CD14-positive monocyte (primary cell): ENCODE measurements at regions not wholly inside any gene's neighbourhood (a gene's known extent, or its start where the extent isn't known, plus 50 kb on each side); places are given as distances from the start of the nearest gene placed in this dataset.

Experiments
- DNase-seq, 3 donors: peaks; one replicate each; pipeline ENCODE4 v3.0.0-alpha.2; 2011 to 2022
- H2AFZ ChIP-seq: 2 replicates; pipeline ENCODE4 v1.6.0; 2012; ENCODE audit warnings: mild to moderate bottlenecking, low read depth, low read length, inconsistent platforms; ENCODE audit not compliant: insufficient read depth, poor library complexity, severe bottlenecking
- H3K27ac ChIP-seq, 2 donors: 1 replicate in 1 of 2; 2 replicates in 1 of 2; pipeline ENCODE4 v1.5.1; 2012 to 2013; ENCODE audit warnings: low read length in 2 of 2, control low read depth in 1 of 2, inconsistent platforms in 1 of 2, low read depth in 1 of 2, mild to moderate bottlenecking in 1 of 2
- H3K27me3 ChIP-seq, 2 donors: one replicate each; pipeline versions ENCODE4 v1.6.0 to v1.6.1; 2011 to 2013; ENCODE audit warnings: low read length in 2 of 2; ENCODE audit not compliant: control insufficient read depth in 2 of 2, insufficient read depth in 2 of 2
- H3K36me3 ChIP-seq, 2 donors: replicated peaks in 1 of 2; 1 replicate in 1 of 2; 2 replicates in 1 of 2; pipeline versions ENCODE4 v1.5.1 to v1.6.1; 2012 to 2013; ENCODE audit warnings: low read length in 2 of 2, control low read depth in 1 of 2, inconsistent platforms in 1 of 2, mild to moderate bottlenecking in 1 of 2; ENCODE audit not compliant: insufficient read depth in 2 of 2, control insufficient read depth in 1 of 2
- H3K4me1 ChIP-seq, 2 donors: 1 replicate in 1 of 2; 2 replicates in 1 of 2; pipeline versions ENCODE4 v1.5.1 to v1.6.1; 2012 to 2013; ENCODE audit warnings: low read length in 2 of 2, control low read depth in 1 of 2, inconsistent platforms in 1 of 2, mild to moderate bottlenecking in 1 of 2, moderate library complexity in 1 of 2; ENCODE audit not compliant: insufficient read depth in 2 of 2, control insufficient read depth in 1 of 2
- H3K4me2 ChIP-seq: replicated peaks from 2 replicates; pipeline ENCODE3; 2012; ENCODE audit warnings: low read length, moderate library complexity, mild to moderate bottlenecking; ENCODE audit not compliant: poor library complexity, severe bottlenecking; ENCODE audit errors: extremely low read depth
- H3K4me3 ChIP-seq, 3 experiments: fragments of 200-600 bp in 1 of 3; sonication (generic) in 1 of 3; replicated peaks in 1 of 3; 1 replicate in 2 of 3; 2 replicates in 1 of 3; pipeline ENCODE4 v1.5.1; 2011 to 2013; ENCODE audit warnings: low read length in 3 of 3, mild to moderate bottlenecking in 3 of 3, control low read depth in 2 of 3, low read depth in 2 of 3, inconsistent platforms in 1 of 3, moderate library complexity in 1 of 3
- H3K79me2 ChIP-seq: 2 replicates; pipeline ENCODE4 v1.6.0; 2012; ENCODE audit warnings: mild to moderate bottlenecking, control low read depth, inconsistent platforms, low read length, moderate library complexity; ENCODE audit not compliant: insufficient read depth
- H3K9ac ChIP-seq: 2 replicates; pipeline ENCODE4 v1.6.0; 2017; ENCODE audit warnings: low read length, mild to moderate bottlenecking; ENCODE audit not compliant: insufficient read depth, poor library complexity, severe bottlenecking
- H3K9me3 ChIP-seq, 2 donors: replicated peaks in 1 of 2; 1 replicate in 1 of 2; 2 replicates in 1 of 2; pipeline versions ENCODE4 v1.5.1 to v1.6.1; 2012 to 2013; ENCODE audit warnings: low read length in 2 of 2, control low read depth in 1 of 2; ENCODE audit not compliant: control insufficient read depth in 1 of 2, insufficient read depth in 1 of 2
- H4K20me1 ChIP-seq: 2 replicates; pipeline ENCODE4 v1.6.0; 2012; ENCODE audit warnings: mild to moderate bottlenecking, low read length, control low read depth, moderate library complexity; ENCODE audit not compliant: insufficient read depth
- H3K27ac Mint-ChIP-seq, 7 donors: one replicate each; pipeline ENCODE4 v1.8.0; 2020; ENCODE audit warnings: mild to moderate bottlenecking in 7 of 7, mixed read lengths in 7 of 7, moderate library complexity in 6 of 7, inconsistent platforms in 2 of 7
- H3K27me3 Mint-ChIP-seq, 3 donors: one replicate each; pipeline ENCODE4 v1.8.0; 2021 to 2022; ENCODE audit warnings: low read depth in 3 of 3, mild to moderate bottlenecking in 3 of 3, mixed read lengths in 3 of 3, moderate library complexity in 3 of 3, inconsistent platforms in 1 of 3
- H3K36me3 Mint-ChIP-seq, 2 donors: one replicate each; pipeline ENCODE4 v1.8.0; 2020; ENCODE audit warnings: mixed read lengths in 2 of 2, inconsistent platforms in 1 of 2, mild to moderate bottlenecking in 1 of 2
- H3K4me1 Mint-ChIP-seq: one replicate; pipeline ENCODE4 v1.8.0; 2020; ENCODE audit warnings: mild to moderate bottlenecking, mixed read lengths
- H3K4me3 Mint-ChIP-seq, 2 donors: one replicate each; pipeline ENCODE4 v1.8.0; 2020; ENCODE audit warnings: mild to moderate bottlenecking in 2 of 2, mixed read lengths in 2 of 2, moderate library complexity in 1 of 2
- H3K9me3 Mint-ChIP-seq, 7 donors: one replicate each; pipeline ENCODE4 v1.8.0; 2020 to 2022; ENCODE audit warnings: mixed read lengths in 7 of 7, mild to moderate bottlenecking in 6 of 7, moderate library complexity in 6 of 7, inconsistent platforms in 2 of 7
- CTCF ChIP-seq: fragments of 200-600 bp; IDR thresholded peaks from one replicate; pipeline ENCODE4 v1.8.0; 2022; ENCODE audit warnings: antibody characterized with exemption, mild to moderate bottlenecking
- WGBS: methylation state at CpG from one replicate; pipeline ENCODE4 v1.1.5; 2013; ENCODE audit warnings: missing lambda C conversion rate; ENCODE audit not compliant: insufficient coverage; 5-methylcytosine and 5-hydroxymethylcytosine counted together
- intact Hi-C, 2 donors: fragments of 100-400 bp; cut with micrococcal nuclease; formaldehyde crosslinking; loops; one replicate each; pipeline versions ENCODE4 v1.15.0 to v1.15.1; 2023

- Histone ChIP-seq H3K4me2 (no peak overlapping the region), H3K4me3 (no peak overlapping the region), H3K9ac (no peak overlapping the region), H3K4me1 (no peaks in the 10 kb centered on the region), H3K27me3 (no peaks in the 10 kb centered on the region), H3K9me3 (no peaks in the 10 kb centered on the region), H3K27ac (no peak overlapping the region), H2AFZ (no peak overlapping the region), H3K36me3 (no peaks in the 10 kb centered on the region), H4K20me1 (no peaks in the 10 kb centered on the region), H3K79me2 (no peaks in the 10 kb centered on the region)
- intact Hi-C loops = no loop called here
- Mint-ChIP-seq H3K36me3 (no peaks in the 10 kb centered on the region), H3K9me3 (peaks cover 0 to 1% (median 0%) of the 10 kb centered on the region in 7 donors), H3K4me3 (no peak overlapping the region), H3K27me3 (peaks cover 0 to 3% (median 0%) of the 10 kb centered on the region in 3 donors), H3K4me1 (no peaks in the 10 kb centered on the region), H3K27ac (no peak overlapping the region)
- no peak for DNase-seq
- no CpG with 5 or more reads among the region's 1 CpG for WGBS
- no peak for TF ChIP-seq CTCF
Observed at GRCh38 chr3:59549962-59550361, 500.1 kb upstream of the CFAP20DC start.

GRCh38 chr3:59547874-59548273 is 498.0 kb upstream of the CFAP20DC start:
- H3K4me1 Mint-ChIP-seq = no peaks in the 10 kb centered on the region
- TF ChIP-seq CTCF = no peak
- H2AFZ ChIP-seq = no peak overlapping the region
- H3K4me3 ChIP-seq = no peak overlapping the region
- no peaks in the 10 kb centered on the region for H3K36me3 ChIP-seq
- no peaks in the 10 kb centered on the region for H3K9me3 ChIP-seq
- no peak overlapping the region for H3K4me2 ChIP-seq
- no peaks in the 10 kb centered on the region for H3K9me3 Mint-ChIP-seq
- no peak for DNase-seq
- no peaks in the 10 kb centered on the region for H3K36me3 Mint-ChIP-seq
- H3K79me2 ChIP-seq = no peaks in the 10 kb centered on the region
- H3K27me3 Mint-ChIP-seq = peaks cover 0 to 3% (median 0%) of the 10 kb centered on the region in 3 donors
- H3K9ac ChIP-seq = no peak overlapping the region
- no peaks in the 10 kb centered on the region for H3K27me3 ChIP-seq
- no peak overlapping the region for H3K27ac Mint-ChIP-seq
- WGBS = no CpG with 5 or more reads among the region's 3 CpGs
- H4K20me1 ChIP-seq = no peaks in the 10 kb centered on the region
- no peak overlapping the region for H3K27ac ChIP-seq
- intact Hi-C loops = no loop called here
- H3K4me1 ChIP-seq = no peaks in the 10 kb centered on the region
- H3K4me3 Mint-ChIP-seq = no peak overlapping the region
